Common myeloid progenitor, CD34-positive (primary cell): ENCODE measurements at regions not wholly inside any gene's neighbourhood (a gene's known extent, or its start where the extent isn't known, plus 50 kb on each side); places are given as distances from the start of the nearest gene placed in this dataset.

Experiments used
- CTCF ChIA-PET: fragments of 350-600 bp; sonication (Branson Sonifier 250); formaldehyde crosslinking; loops from one replicate; lab custom pipeline; 2021; ENCODE audit warnings: antibody characterized with exemption; lab: Charles Lee
- POLR2A ChIA-PET: fragments of 350-600 bp; sonication (Branson Sonifier 250); formaldehyde crosslinking; loops from one replicate; lab custom pipeline; 2021; ENCODE audit warnings: antibody characterized with exemption; lab: Charles Lee
- DNase-seq, 3 donors: peaks; one replicate each; pipeline versions ENCODE4 v3.0.0 to v3.0.0-alpha.2; 2013
- H3K27ac ChIP-seq, 2 experiments: 1 replicate in 1 of 2; 2 replicates in 1 of 2; pipeline ENCODE4 v1.7.0; 2013; ENCODE audit warnings: inconsistent platforms in 2 of 2, low read length in 2 of 2, mild to moderate bottlenecking in 2 of 2, low read depth in 1 of 2, moderate library complexity in 1 of 2; ENCODE audit not compliant: severe bottlenecking in 2 of 2, insufficient read depth in 1 of 2, poor library complexity in 1 of 2
- H3K27me3 ChIP-seq, 5 experiments: replicated peaks in 2 of 5; 1 replicate in 3 of 5; 2 replicates in 2 of 5; pipeline versions ENCODE4 v1.6.1 to v1.7.0; 2013; ENCODE audit warnings: low read length in 4 of 5, mild to moderate bottlenecking in 2 of 5, moderate library complexity in 2 of 5, inconsistent platforms in 1 of 5; ENCODE audit not compliant: insufficient read depth in 5 of 5, control insufficient read depth in 4 of 5
- H3K36me3 ChIP-seq, 4 experiments: 1 replicate in 2 of 4; 2 replicates in 2 of 4; pipeline versions ENCODE4 v1.6.1 to v1.7.0; 2013; ENCODE audit warnings: low read length in 3 of 4, control low read depth in 1 of 4, mild to moderate bottlenecking in 1 of 4; ENCODE audit not compliant: control insufficient read depth in 4 of 4, insufficient read depth in 4 of 4
- H3K4me1 ChIP-seq, 4 experiments: 1 replicate in 3 of 4; 2 replicates in 1 of 4; pipeline versions ENCODE4 v1.6.1 to v1.7.1; 2013; ENCODE audit warnings: low read length in 3 of 4, mild to moderate bottlenecking in 3 of 4, control low read depth in 1 of 4, inconsistent platforms in 1 of 4, moderate library complexity in 1 of 4; ENCODE audit not compliant: control insufficient read depth in 4 of 4, insufficient read depth in 4 of 4; ENCODE audit errors: control extremely low read depth in 1 of 4
- H3K4me3 ChIP-seq, 7 experiments: 1 replicate in 4 of 7; 2 replicates in 3 of 7; pipeline versions ENCODE4 v1.5.1 to v1.7.0; 2013; ENCODE audit warnings: mild to moderate bottlenecking in 7 of 7, low read length in 6 of 7, moderate library complexity in 6 of 7, inconsistent platforms in 2 of 7, low read depth in 2 of 7, control low read depth in 1 of 7; ENCODE audit not compliant: insufficient read depth in 4 of 7, control insufficient read depth in 1 of 7; ENCODE audit errors: extremely low read depth in 1 of 7
- H3K9me3 ChIP-seq, 5 experiments: 1 replicate in 4 of 5; 2 replicates in 1 of 5; pipeline versions ENCODE4 v1.6.1 to v1.7.1; 2013; ENCODE audit warnings: low read length in 4 of 5, mild to moderate bottlenecking in 2 of 5, inconsistent platforms in 1 of 5, low read depth in 1 of 5, moderate library complexity in 1 of 5; ENCODE audit not compliant: control insufficient read depth in 4 of 5, insufficient read depth in 2 of 5; ENCODE audit errors: control extremely low read depth in 1 of 5
- WGBS: methylation state at CpG from one replicate; pipeline ENCODE4 v1.1.5; 2013; ENCODE audit not compliant: insufficient coverage; 5-methylcytosine and 5-hydroxymethylcytosine counted together

GRCh38 chr5:14008819-14009311 is 64.4 kb upstream of the DNAH5 start:
- WGBS: 93% methylated on average over 7 of the region's 8 CpGs
- no peak for DNase-seq
- no peaks in the 10 kb centered on the region for H3K9me3 ChIP-seq
- H3K4me1 ChIP-seq: peaks cover 0 to 14% (median 11%) of the 10 kb centered on the region in 4 experiments
- ChIA-PET CTCF (no interaction called here), POLR2A (no interaction called here)
- no peaks in the 10 kb centered on the region for H3K36me3 ChIP-seq
- H3K4me3 ChIP-seq: no peak overlapping the region
- peaks cover 0 to 17% (median 2%) of the 10 kb centered on the region in 5 experiments for H3K27me3 ChIP-seq
- no peak overlapping the region for H3K27ac ChIP-seq

DNA sequence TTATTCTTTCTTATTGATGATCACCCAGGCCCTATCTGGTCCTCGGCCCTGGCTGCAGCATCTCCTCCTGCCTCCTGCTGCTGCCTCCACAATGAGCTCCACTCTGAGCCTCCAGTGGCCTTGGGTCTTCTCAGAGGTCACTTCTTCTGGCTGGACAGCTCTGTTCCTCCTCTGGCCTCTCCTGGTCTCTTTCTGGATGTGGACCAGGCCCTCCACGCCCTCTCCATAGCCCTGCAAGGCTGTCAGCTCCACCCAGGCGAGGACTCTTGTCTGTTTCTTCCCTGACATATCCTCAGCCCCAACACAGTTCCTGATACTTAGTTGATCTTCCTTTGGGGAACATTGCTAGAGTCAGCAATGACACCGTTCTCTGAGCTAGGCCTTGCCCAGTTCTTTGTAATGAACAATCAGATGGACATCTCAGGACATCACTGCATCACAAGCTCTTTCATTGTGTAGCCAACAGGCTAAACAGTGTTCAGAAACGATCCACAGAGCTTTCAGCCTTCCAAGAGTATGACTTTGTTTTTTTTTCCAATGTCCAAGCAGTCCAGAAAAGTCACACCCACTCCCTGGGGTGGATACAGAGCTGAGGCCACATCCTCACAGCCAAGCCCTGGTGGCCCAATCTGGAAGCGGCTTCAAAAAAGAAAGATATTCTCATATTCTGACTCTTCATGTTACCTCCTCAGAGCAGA is 62.5 kb upstream of the DNAH5 start:
- no peak for DNase-seq
- peaks cover 0 to 4% (median 0%) of the 10 kb centered on the region in 5 experiments for H3K9me3 ChIP-seq
- ChIA-PET POLR2A (no interaction called here), CTCF (interaction anchor here (1.0 kb wide), 2 partner anchors 14 to 263 kb away, joined by 3 read pairs; no protein-coding TSS in a partner anchor)
- H3K4me3 ChIP-seq: no peak overlapping the region
- H3K4me1 ChIP-seq: peaks cover 0 to 11% (median 11%) of the 10 kb centered on the region in 4 experiments
- peaks cover 0 to 15% (median 0%) of the 10 kb centered on the region in 5 experiments for H3K27me3 ChIP-seq
- no peak overlapping the region for H3K27ac ChIP-seq
- no peaks in the 10 kb centered on the region for H3K36me3 ChIP-seq
- 100% methylated on average over 6 of the region's 6 CpGs for WGBS

DNA sequence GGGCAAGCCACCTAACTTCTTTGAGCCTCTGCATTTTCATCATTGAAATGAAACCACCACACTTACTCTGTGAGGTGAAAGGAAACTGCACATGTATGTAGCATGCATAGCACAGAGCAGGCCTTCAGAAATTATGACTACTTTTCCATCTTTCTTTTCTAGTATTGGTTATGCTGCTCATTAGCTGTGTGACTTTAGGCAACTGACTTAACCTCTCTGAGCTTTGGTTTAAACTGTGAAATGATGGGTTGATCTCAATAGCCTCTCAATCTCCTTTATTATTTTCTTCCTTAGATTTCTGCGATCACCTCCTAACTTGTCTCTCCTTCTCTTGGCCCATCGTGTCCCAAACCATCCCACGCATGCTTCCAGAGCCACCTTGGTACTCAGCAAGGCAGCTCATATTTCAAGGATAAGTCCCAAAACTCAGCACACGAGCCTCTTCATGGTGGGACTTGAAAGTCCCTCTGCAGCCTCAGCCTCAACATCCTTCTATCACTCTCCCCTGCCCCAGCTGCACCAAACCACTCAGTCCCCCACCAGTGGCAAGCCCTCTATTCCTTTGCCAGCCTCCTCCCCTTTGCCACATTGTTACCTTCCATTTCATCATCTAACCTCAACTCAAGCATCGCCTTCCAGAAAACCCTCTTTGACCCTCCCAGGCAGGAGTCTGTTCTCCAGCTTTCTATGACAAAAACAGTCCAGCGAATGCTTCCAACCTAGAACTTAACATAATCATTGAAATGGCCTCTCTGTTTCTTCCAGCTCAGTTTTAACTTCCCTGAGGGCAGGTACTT is 60.3 kb upstream of the DNAH5 start:
- CTCF ChIA-PET: interaction anchor here (0.7 to 1.8 kb wide), 4 partner anchors 8 to 265 kb away, joined by 3 to 5 read pairs (median 4); no protein-coding TSS in a partner anchor
- H3K27ac ChIP-seq: no peak overlapping the region
- peaks cover 0 to 9% (median 0%) of the 10 kb centered on the region in 5 experiments for H3K27me3 ChIP-seq
- H3K9me3 ChIP-seq: peaks cover 0 to 4% (median 0%) of the 10 kb centered on the region in 5 experiments
- POLR2A ChIA-PET: no interaction called here
- no peaks in the 10 kb centered on the region for H3K4me1 ChIP-seq
- DNase-seq: no peak
- WGBS: 95% methylated on average over 6 of the region's 6 CpGs
- H3K36me3 ChIP-seq: no peaks in the 10 kb centered on the region
- no peak overlapping the region for H3K4me3 ChIP-seq

DNA sequence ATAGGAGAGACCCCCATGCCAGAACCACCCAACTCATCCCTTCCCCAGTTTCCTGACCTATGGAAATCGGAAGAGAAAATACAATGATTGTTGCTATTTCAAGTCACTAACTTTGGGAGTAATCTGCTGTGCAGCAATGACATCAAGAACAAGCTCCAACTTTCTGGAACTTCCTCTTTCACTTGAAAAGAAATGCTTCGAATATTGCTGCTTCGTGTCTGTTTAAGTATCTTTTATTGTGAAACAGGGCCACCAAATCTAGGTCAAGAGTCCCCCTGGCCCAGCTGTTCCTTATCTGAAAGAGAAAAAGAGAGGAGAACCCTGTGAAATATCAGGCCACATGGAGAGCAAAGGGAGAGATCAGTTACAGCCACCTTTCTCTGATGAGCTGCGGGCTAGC is 59.4 kb upstream of the DNAH5 start:
- CTCF ChIA-PET: interaction anchor here (0.7 to 1.8 kb wide), 4 partner anchors 9 to 266 kb away, joined by 3 to 5 read pairs (median 4); no protein-coding TSS in a partner anchor
- H3K27ac ChIP-seq: no peak overlapping the region
- DNase-seq: no peak
- H3K27me3 ChIP-seq: peaks cover 0 to 4% (median 0%) of the 10 kb centered on the region in 5 experiments
- 96% methylated on average over 4 of the region's 4 CpGs for WGBS
- no peak overlapping the region for H3K4me3 ChIP-seq
- POLR2A ChIA-PET: no interaction called here
- peaks cover 0 to 4% (median 0%) of the 10 kb centered on the region in 5 experiments for H3K9me3 ChIP-seq
- no peaks in the 10 kb centered on the region for H3K36me3 ChIP-seq
- H3K4me1 ChIP-seq: no peaks in the 10 kb centered on the region

DNA sequence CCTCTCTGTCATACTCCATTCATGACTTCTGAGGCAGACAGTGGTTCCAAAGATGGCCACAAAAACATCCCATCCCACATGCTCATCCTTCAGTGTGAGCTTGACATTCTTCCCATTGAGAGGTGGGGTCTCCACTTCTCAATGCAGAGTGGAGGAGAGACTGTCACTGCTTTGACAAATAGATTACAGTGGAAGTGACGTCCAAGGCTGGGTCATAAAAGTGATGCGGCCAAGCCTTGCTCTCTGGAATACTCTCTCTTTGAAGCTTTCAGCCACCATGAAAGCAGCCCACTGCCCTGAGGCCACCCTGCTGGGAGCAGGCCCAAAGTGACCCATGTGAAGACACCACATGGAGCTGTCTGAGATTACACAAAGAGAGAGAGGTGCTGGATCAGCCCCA is 59.0 kb upstream of the DNAH5 start:
- 94% methylated on average over 2 of the region's 2 CpGs for WGBS
- no peaks in the 10 kb centered on the region for H3K36me3 ChIP-seq
- no peak overlapping the region for H3K27ac ChIP-seq
- H3K4me3 ChIP-seq: no peak overlapping the region
- H3K27me3 ChIP-seq: peaks cover 0 to 4% (median 0%) of the 10 kb centered on the region in 5 experiments
- ChIA-PET POLR2A (no interaction called here), CTCF (interaction anchor here (1.2 to 1.6 kb wide), 2 partner anchors 10 to 106 kb away, joined by 3 to 4 read pairs; no protein-coding TSS in a partner anchor)
- peaks cover 0 to 4% (median 0%) of the 10 kb centered on the region in 5 experiments for H3K9me3 ChIP-seq
- no peak for DNase-seq
- H3K4me1 ChIP-seq: no peaks in the 10 kb centered on the region

- POLR2A ChIA-PET: no interaction called here
- no peaks in the 10 kb centered on the region for H3K4me1 ChIP-seq
- CTCF ChIA-PET: no interaction called here
- no peaks in the 10 kb centered on the region for H3K36me3 ChIP-seq
- H3K4me3 ChIP-seq: no peak overlapping the region
- peaks cover 0 to 5% (median 0%) of the 10 kb centered on the region in 5 experiments for H3K9me3 ChIP-seq
- no peak overlapping the region for H3K27ac ChIP-seq
- peaks cover 0 to 2% (median 0%) of the 10 kb centered on the region in 5 experiments for H3K27me3 ChIP-seq
- 100% methylated on average over 1 of the region's 4 CpGs for WGBS
- no peak for DNase-seq
Observed at GRCh38 chr5:13998254-13998653, 53.8 kb upstream of the DNAH5 start.
